ENCODE measurements at regions not wholly inside any gene's neighbourhood (a gene's known extent, or its start where the extent isn't known, plus 50 kb on each side); places are given as distances from the start of the nearest gene placed in this dataset.

- no peak overlapping the region for H2AFZ ChIP-seq (ENCODE audit: low read depth, low read length)
- dilution Hi-C loops (cut with MboI; ENCODE audit: extremely low pct_ligation_motif_present, low sequenced_read_pairs): no loop called here
- no peak overlapping the region for H3K9ac ChIP-seq (replicated peaks; ENCODE audit: extremely low read depth, insufficient read depth, low read length)
- ChIA-PET CTCF (no interaction called here), POLR2A (no interaction called here)
- FAIRE-seq (no peak), DNase-seq (ENCODE audit: low read depth, low spot score) (no peak)
- no peaks in the 10 kb centered on the region for H4K20me1 ChIP-seq (replicated peaks; ENCODE audit: control insufficient read depth, extremely low read depth, insufficient read depth, low read length)
- H3K4me2 ChIP-seq (ENCODE audit: insufficient read depth, low read length): no peak overlapping the region
- H3K27ac ChIP-seq (ENCODE audit: insufficient read depth, low read depth, low read length): no peak overlapping the region
- H3K27me3 ChIP-seq (ENCODE audit: control insufficient read depth in 2 of 2, insufficient read depth in 2 of 2, low read length in 2 of 2): no peaks in the 10 kb centered on the region
- intact Hi-C loops (cut with micrococcal nuclease): no loop called here
- H3K79me2 ChIP-seq (ENCODE audit: control insufficient read depth, insufficient read depth, low read length): no peaks in the 10 kb centered on the region
- H3K4me1 ChIP-seq (ENCODE audit: control insufficient read depth, extremely low read depth, insufficient read depth, low read length): peaks cover 2% of the 10 kb centered on the region
- H3K4me3 ChIP-seq (replicated peaks in 1 of 3; ENCODE audit: insufficient read depth in 1 of 3, low read depth in 1 of 3, low read length in 3 of 3): no peak overlapping the region
- no TSS peak for BruUV-seq (replicated peaks)
- H3K36me3 ChIP-seq (ENCODE audit: control insufficient read depth in 2 of 2, extremely low read depth in 1 of 2, insufficient read depth in 2 of 2, low read length in 2 of 2): no peaks in the 10 kb centered on the region
- no peaks in the 10 kb centered on the region for H3K9me3 ChIP-seq (replicated peaks; ENCODE audit: control insufficient read depth, insufficient read depth, low read length)
- no peaks in the 10 kb centered on the region for H3K9me1 ChIP-seq (replicated peaks; ENCODE audit: control insufficient read depth, extremely low read depth, insufficient read depth, low read length)
- TF ChIP-seq FOS (IDR thresholded peaks at IDR 0.05; ENCODE audit: borderline replicate concordance, insufficient read depth, low read length): no peak
- TF ChIP-seq MAX (IDR thresholded peaks at IDR 0.05; ENCODE audit: insufficient read depth, insufficient read length): no peak
- TF ChIP-seq MYC (IDR thresholded peaks at IDR 0.05; ENCODE audit: low read depth, low read length): no peak
- TF ChIP-seq POLR2A (IDR thresholded peaks at IDR 0.05; ENCODE audit: low read depth, low read length): no peak
- TF ChIP-seq JUN (IDR thresholded peaks at IDR 0.05; ENCODE audit: borderline replicate concordance, insufficient read depth, insufficient read length, low read depth): no peak
- no peak for TF ChIP-seq EZH2 (IDR thresholded peaks at IDR 0.05; ENCODE audit: borderline replicate concordance, low read depth, low read length, severe bottlenecking)
- no peak for TF ChIP-seq GATA2 (IDR thresholded peaks at IDR 0.05; ENCODE audit: insufficient read depth, insufficient read length, low read depth, low read length)
- no peak for TF ChIP-seq POLR2AphosphoS5 (IDR thresholded peaks at IDR 0.05; ENCODE audit: insufficient read depth, low read depth, low read length)
- no peak for TF ChIP-seq CTCF (IDR thresholded peaks at IDR 0.05; ENCODE audit: extremely low read depth in 1 of 2, insufficient read depth in 1 of 2, low read depth in 1 of 2, low read length in 2 of 2)
These were observed 133.2 kb upstream of the SVIL start for GRCh38 chr10:29767968-29768367.

All from endothelial cell of umbilical vein (primary cell).